ENCODE measurements at regions not wholly inside any gene's neighbourhood (a gene's known extent, or its start where the extent isn't known, plus 50 kb on each side); places are given as distances from the start of the nearest gene placed in this dataset.

GRCh38 chr18:22604390-22604985 lies 186.8 kb upstream of the CTAGE1 start:
- FAIRE-seq (no peak), DNase-seq (ENCODE audit: insufficient read length, low spot score) (no peak)
- TF ChIP-seq SPI1 (IDR thresholded peaks at IDR 0.05; ENCODE audit: low read depth, low read length) (no peak), POLR2AphosphoS5 (IDR thresholded peaks at IDR 0.05; ENCODE audit: low read depth, low read length) (no peak), POLR2A (IDR thresholded peaks at IDR 0.05; ENCODE audit: low read depth, low read length) (no peak)

GRCh38 chr18:22604986-22605421 lies 187.3 kb upstream of the CTAGE1 start:
- DNase-seq (ENCODE audit: insufficient read length, low spot score): no peak
- FAIRE-seq: no peak
- TF ChIP-seq POU2F2 (IDR thresholded peaks at IDR 0.05; ENCODE audit: low read depth, low read length) (no peak), PAX5 (IDR thresholded peaks at IDR 0.05; ENCODE audit: insufficient read depth, low read length, severe bottlenecking) (no peak)

DNA sequence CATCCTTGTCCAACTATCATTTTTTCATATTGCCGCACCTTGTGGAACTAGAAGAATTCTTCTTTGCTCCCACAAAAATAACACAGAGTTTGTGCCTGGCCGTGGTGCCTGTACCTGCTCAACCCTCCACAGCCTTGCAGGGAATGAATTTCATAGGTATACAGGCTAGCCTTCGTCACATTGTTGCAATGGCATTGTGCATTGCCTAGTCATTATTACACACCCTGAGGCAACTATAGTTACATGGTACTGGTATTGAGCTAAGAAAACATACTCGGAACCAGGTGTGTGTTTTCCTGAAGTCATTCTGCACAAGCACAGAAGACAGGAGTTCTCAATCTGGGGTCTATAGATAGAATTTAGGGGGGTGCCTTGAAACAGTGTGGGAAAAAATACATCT lies 188.0 kb upstream of the CTAGE1 start:
- no peak for TF ChIP-seq POLR2AphosphoS5 (IDR thresholded peaks at IDR 0.05; ENCODE audit: low read depth, low read length)
- no peak for TF ChIP-seq SPI1 (IDR thresholded peaks at IDR 0.05; ENCODE audit: low read depth, low read length)
- no peak for TF ChIP-seq POLR2A (IDR thresholded peaks at IDR 0.05; ENCODE audit: low read depth, low read length)
- TF ChIP-seq PAX5 (IDR thresholded peaks at IDR 0.05; ENCODE audit: insufficient read depth, low read length, severe bottlenecking): no peak
- TF ChIP-seq POU2F2 (IDR thresholded peaks at IDR 0.05; ENCODE audit: low read depth, low read length): no peak
- no peak for TF ChIP-seq TAF1 (IDR thresholded peaks at IDR 0.05; ENCODE audit: low read depth, low read length)
- no peak for DNase-seq (ENCODE audit: insufficient read length, low spot score)
- FAIRE-seq: no peak

DNA sequence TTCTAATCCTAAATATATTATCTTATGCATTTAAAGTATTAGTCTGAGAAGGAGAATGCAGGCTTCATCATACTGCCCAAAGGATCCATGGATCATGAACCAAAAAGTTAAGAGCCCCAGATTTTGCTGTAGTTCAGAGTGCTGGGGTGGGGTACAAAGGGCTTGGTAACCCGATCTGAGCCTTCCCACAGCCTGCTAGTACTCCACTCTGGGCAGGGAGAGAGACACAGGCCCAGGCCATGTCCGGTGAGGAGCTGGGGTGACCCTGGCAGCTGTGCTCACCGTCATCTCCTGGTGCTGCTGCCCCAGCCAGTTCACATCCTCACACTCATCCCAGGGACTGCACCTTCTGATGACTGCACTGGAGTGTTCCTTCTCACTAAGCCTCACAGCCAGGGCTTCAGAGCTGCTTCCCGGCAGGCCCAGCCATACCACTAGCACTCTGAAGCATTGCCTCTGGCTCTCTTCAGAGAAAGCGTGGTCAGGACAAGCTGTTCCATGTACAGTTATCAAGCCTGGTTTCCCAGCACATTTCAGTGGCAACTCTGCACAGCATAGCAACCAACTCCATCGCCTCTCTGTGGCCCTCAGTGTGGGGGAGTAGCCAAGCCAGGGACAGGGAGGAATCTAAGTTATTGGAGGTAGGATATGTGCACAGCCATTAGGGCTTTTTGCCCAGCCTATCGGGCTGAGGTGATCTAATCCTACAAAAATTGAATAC lies 189.0 kb upstream of the CTAGE1 start:
- DNase-seq (ENCODE audit: insufficient read length, low spot score) (no peak), FAIRE-seq (no peak)
- TF ChIP-seq SPI1 (IDR thresholded peaks at IDR 0.05; ENCODE audit: low read depth, low read length): no peak

- FAIRE-seq (no peak), DNase-seq (ENCODE audit: insufficient read length, low spot score) (no peak)
- TF ChIP-seq POU2F2 (IDR thresholded peaks at IDR 0.05; ENCODE audit: low read depth, low read length): no peak
- no peak for TF ChIP-seq SPI1 (IDR thresholded peaks at IDR 0.05; ENCODE audit: low read depth, low read length)
Measured at GRCh38 chr18:22607284-22607635, 189.5 kb upstream of the CTAGE1 start.

GRCh38 chr18:22608847-22609246 lies 191.1 kb upstream of the CTAGE1 start:
- FAIRE-seq: no peak
- DNase-seq (ENCODE audit: insufficient read length, low spot score): no peak
- TF ChIP-seq TAF1 (IDR thresholded peaks at IDR 0.05; ENCODE audit: low read depth, low read length) (no peak), POU2F2 (IDR thresholded peaks at IDR 0.05; ENCODE audit: low read depth, low read length) (no peak), POLR2AphosphoS5 (IDR thresholded peaks at IDR 0.05; ENCODE audit: low read depth, low read length) (no peak)

GRCh38 chr18:22609642-22610041 lies 191.9 kb upstream of the CTAGE1 start:
- DNase-seq (ENCODE audit: insufficient read length, low spot score) (no peak), FAIRE-seq (no peak)
- TF ChIP-seq PAX5 (IDR thresholded peaks at IDR 0.05; ENCODE audit: insufficient read depth, low read length, severe bottlenecking) (no peak), POLR2AphosphoS5 (IDR thresholded peaks at IDR 0.05; ENCODE audit: low read depth, low read length) (no peak), SPI1 (IDR thresholded peaks at IDR 0.05; ENCODE audit: low read depth, low read length) (no peak), POU2F2 (IDR thresholded peaks at IDR 0.05; ENCODE audit: low read depth, low read length) (no peak), TAF1 (IDR thresholded peaks at IDR 0.05; ENCODE audit: low read depth, low read length) (no peak), POLR2A (IDR thresholded peaks at IDR 0.05; ENCODE audit: low read depth, low read length) (no peak)

- no peak for DNase-seq (ENCODE audit: insufficient read length, low spot score)
- FAIRE-seq: no peak
- TF ChIP-seq POLR2A (IDR thresholded peaks at IDR 0.05; ENCODE audit: low read depth, low read length): no peak
- TF ChIP-seq PAX5 (IDR thresholded peaks at IDR 0.05; ENCODE audit: insufficient read depth, low read length, severe bottlenecking): no peak
- TF ChIP-seq POU2F2 (IDR thresholded peaks at IDR 0.05; ENCODE audit: low read depth, low read length): no peak
- no peak for TF ChIP-seq POLR2AphosphoS5 (IDR thresholded peaks at IDR 0.05; ENCODE audit: low read depth, low read length)
- TF ChIP-seq SPI1 (IDR thresholded peaks at IDR 0.05; ENCODE audit: low read depth, low read length): no peak
- TF ChIP-seq TAF1 (IDR thresholded peaks at IDR 0.05; ENCODE audit: low read depth, low read length): no peak
Measured at GRCh38 chr18:22613058-22613690, 195.5 kb upstream of the CTAGE1 start.

- no peak for DNase-seq (ENCODE audit: insufficient read length, low spot score)
- TF ChIP-seq TAF1 (IDR thresholded peaks at IDR 0.05; ENCODE audit: low read depth, low read length): no peak
- TF ChIP-seq POLR2AphosphoS5 (IDR thresholded peaks at IDR 0.05; ENCODE audit: low read depth, low read length): no peak
- no peak for FAIRE-seq
Measured at GRCh38 chr18:22613788-22614187, 196.1 kb upstream of the CTAGE1 start.

DNA sequence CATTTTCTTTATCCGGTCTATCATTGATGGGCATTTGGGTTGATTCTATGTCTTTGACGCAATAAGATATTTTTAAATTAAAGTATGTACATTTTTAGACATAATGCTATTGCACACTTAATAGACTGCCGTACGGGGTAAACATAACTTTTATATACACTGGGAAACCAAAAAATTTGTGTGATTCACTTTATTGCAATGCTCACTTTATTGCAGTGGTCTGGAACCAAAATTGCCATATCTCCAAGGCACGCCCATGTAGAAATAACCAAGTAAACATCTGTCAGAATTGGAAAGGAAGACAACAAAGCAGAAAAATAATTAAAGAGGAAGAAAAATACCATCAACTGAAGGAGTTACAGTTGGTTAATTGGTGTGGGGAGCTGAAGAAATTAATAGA lies 205.8 kb upstream of the CTAGE1 start:
- no peak for TF ChIP-seq TAF1 (IDR thresholded peaks at IDR 0.05; ENCODE audit: low read depth, low read length)
- TF ChIP-seq POU2F2 (IDR thresholded peaks at IDR 0.05; ENCODE audit: low read depth, low read length): no peak
- TF ChIP-seq POLR2AphosphoS5 (IDR thresholded peaks at IDR 0.05; ENCODE audit: low read depth, low read length): no peak
- TF ChIP-seq POLR2A (IDR thresholded peaks at IDR 0.05; ENCODE audit: low read depth, low read length): no peak
- FAIRE-seq (no peak), DNase-seq (ENCODE audit: insufficient read length, low spot score) (no peak)

GRCh38 chr18:22624176-22624575 lies 206.5 kb upstream of the CTAGE1 start:
- FAIRE-seq (no peak), DNase-seq (ENCODE audit: insufficient read length, low spot score) (no peak)
- TF ChIP-seq POLR2A (IDR thresholded peaks at IDR 0.05; ENCODE audit: low read depth, low read length): no peak
- TF ChIP-seq POLR2AphosphoS5 (IDR thresholded peaks at IDR 0.05; ENCODE audit: low read depth, low read length): no peak
- TF ChIP-seq POU2F2 (IDR thresholded peaks at IDR 0.05; ENCODE audit: low read depth, low read length): no peak
- TF ChIP-seq PAX5 (IDR thresholded peaks at IDR 0.05; ENCODE audit: insufficient read depth, low read length, severe bottlenecking): no peak
- no peak for TF ChIP-seq TAF1 (IDR thresholded peaks at IDR 0.05; ENCODE audit: low read depth, low read length)
- TF ChIP-seq SPI1 (IDR thresholded peaks at IDR 0.05; ENCODE audit: low read depth, low read length): no peak
